GM12878 (cell line): ENCODE measurements at regions not wholly inside any gene's neighbourhood (a gene's known extent, or its start where the extent isn't known, plus 50 kb on each side); places are given as distances from the start of the nearest gene placed in this dataset.
A peak's percentile ranks its signal among the peaks of the same experiment; 100 is the strongest.

Source experiments
- ATAC-seq: fragments of 200-7000 bp; cut with Tn5 transposase; 3 replicates; pipeline ENCODE4 v1.9.1; 2020; ENCODE audit warnings: mild to moderate bottlenecking, moderate library complexity
- BruUV-seq: library from RNA; stranded (reverse); fragments of 400-500 nt; replicated peaks from 2 replicates; lab custom pipeline; 2021; lab: Mats Ljungman, UMichigan
- CTCF ChIA-PET: fragments of 300-600 bp; sonication (Branson Sonifier 250); formaldehyde crosslinking; extraction: SDS; loops from one replicate; lab custom pipeline; 2021; ENCODE audit warnings: inconsistent platforms; lab: Yijun Ruan, JAX
- POLR2A ChIA-PET: fragments of 350-600 bp; formaldehyde crosslinking; extraction: SDS; loops from one replicate; lab custom pipeline; 2021; ENCODE audit warnings: inconsistent platforms; lab: Charles Lee
- RAD21 ChIA-PET: fragments of 300-600 bp; sonication (Branson Sonifier 250); formaldehyde crosslinking; loops from one replicate; lab custom pipeline; 2023; ENCODE audit warnings: antibody characterized with exemption; ENCODE audit not compliant: unreplicated experiment; lab: Charles Lee
- SMC1A ChIA-PET: fragments of 300-600 bp; sonication (Branson Sonifier 250); formaldehyde crosslinking; loops from one replicate; lab custom pipeline; 2023; ENCODE audit not compliant: unreplicated experiment, uncharacterized antibody; lab: Charles Lee
- DNase-seq: peaks from one replicate; pipeline ENCODE4 v3.0.0-alpha.2; 2011; ENCODE audit warnings: low read depth, low spot score
- FAIRE-seq: peaks from 3 replicates; lab custom pipeline; 2011; peaks lifted over from hg19 to GRCh38; lab: Jason Lieb, UNC
- H2AFZ ChIP-seq: 2 replicates; pipeline ENCODE4 v1.6.0; 2011; ENCODE audit warnings: low read depth, low read length, control low read depth; ENCODE audit not compliant: control insufficient read depth
- H3K27ac ChIP-seq: 2 replicates; pipeline ENCODE4 v1.5.1; 2011; ENCODE audit warnings: control low read depth; ENCODE audit not compliant: control insufficient read depth, insufficient read depth
- H3K27me3 ChIP-seq, 2 experiments: replicated peaks in 1 of 2; 2 replicates each; pipeline versions ENCODE4 v1.6.0 to v1.6.1; 2011; ENCODE audit warnings: low read length in 1 of 2; ENCODE audit not compliant: control insufficient read depth in 2 of 2, insufficient read depth in 2 of 2
- H3K36me3 ChIP-seq, 2 experiments: 2 replicates each; pipeline ENCODE4 v1.5.1; 2011; ENCODE audit warnings: low read length in 1 of 2; ENCODE audit not compliant: control insufficient read depth in 2 of 2, insufficient read depth in 2 of 2
- H3K4me1 ChIP-seq: 2 replicates; pipeline ENCODE4 v1.6.1; 2011; ENCODE audit warnings: mild to moderate bottlenecking, low read length, moderate library complexity, mixed read lengths; ENCODE audit not compliant: control insufficient read depth, insufficient read depth
- H3K4me2 ChIP-seq: 2 replicates; pipeline ENCODE4 v1.6.0; 2011; ENCODE audit warnings: control low read depth; ENCODE audit not compliant: control insufficient read depth, insufficient read depth
- H3K4me3 ChIP-seq: fragments of 200-600 bp; sonication (generic); 2 replicates; pipeline ENCODE4 v1.5.1; 2016
- H3K79me2 ChIP-seq: 2 replicates; pipeline ENCODE4 v1.6.0; 2011; ENCODE audit warnings: low read length; ENCODE audit not compliant: control insufficient read depth, insufficient read depth
- H3K9ac ChIP-seq: 2 replicates; pipeline ENCODE4 v1.8.0; 2011; ENCODE audit warnings: low read length, control low read depth, mixed read lengths; ENCODE audit not compliant: control insufficient read depth, insufficient read depth
- H3K9me3 ChIP-seq: replicated peaks from 3 replicates; pipeline ENCODE4 v1.5.1; 2011; ENCODE audit warnings: mild to moderate bottlenecking, low read length; ENCODE audit not compliant: control insufficient read depth, insufficient read depth
- H4K20me1 ChIP-seq: 2 replicates; pipeline ENCODE4 v1.6.0; 2011; ENCODE audit not compliant: control insufficient read depth, insufficient read depth
- ATF7 ChIP-seq: fragments of 450-650 bp; IDR thresholded peaks from 2 replicates; pipeline ENCODE4 v1.6.1; 2016; ENCODE audit warnings: low read depth, mild to moderate bottlenecking
- BACH1 ChIP-seq: fragments of 450-650 bp; IDR thresholded peaks from 2 replicates; pipeline ENCODE4 v1.6.1; 2017; ENCODE audit warnings: mild to moderate bottlenecking, borderline replicate concordance
- BHLHE40 ChIP-seq, 2 experiments: fragments of 450-650 bp in 1 of 2; IDR thresholded peaks; 2 replicates each; pipeline ENCODE4 v1.6.1; 2011 to 2017; ENCODE audit warnings: low read depth in 2 of 2, borderline replicate concordance in 1 of 2, improper control_type of control experiment in 1 of 2, low read length in 1 of 2, mild to moderate bottlenecking in 1 of 2
- PAX8 ChIP-seq: fragments of 450-650 bp; IDR thresholded peaks from 2 replicates; pipeline ENCODE4 v1.6.1; 2017; ENCODE audit warnings: mild to moderate bottlenecking, moderate library complexity
- REST ChIP-seq: IDR thresholded peaks from 2 replicates; pipeline ENCODE4 v1.6.1; 2012; ENCODE audit warnings: mild to moderate bottlenecking, low read depth, low read length
- SMC3 ChIP-seq: IDR thresholded peaks from 2 replicates; pipeline ENCODE4 v1.6.1; 2011; ENCODE audit warnings: low read length, improper control_type of control experiment, borderline replicate concordance
- TCF7 ChIP-seq: IDR thresholded peaks from 2 replicates; pipeline ENCODE4 v1.6.1; 2014; ENCODE audit warnings: antibody characterized with exemption, borderline replicate concordance
- ZBTB4 ChIP-seq: fragments of 450-650 bp; formaldehyde crosslinking; IDR thresholded peaks from 2 replicates; pipeline ENCODE4 v1.4.0; 2022; ENCODE audit warnings: mild to moderate bottlenecking, moderate library complexity
- WGBS: methylation state at CpG from one replicate; pipeline ENCODE4 v1.1.6; 2016; ENCODE audit warnings: low lambda C conversion rate; ENCODE audit not compliant: insufficient replicate concordance, insufficient coverage; ENCODE audit errors: missing lambda C conversion rate; 5-methylcytosine and 5-hydroxymethylcytosine counted together
- in situ Hi-C: fragments of 300-500 bp; cut with MboI; formaldehyde crosslinking; loops from 9 replicates; pipeline ENCODE4 v1.14.3; 2018; ENCODE audit warnings: mixed read lengths
- intact Hi-C: fragments of 100-400 bp; cut with micrococcal nuclease; formaldehyde crosslinking; loops from one replicate; pipeline ENCODE4 v1.14.2; 2022; ENCODE audit not compliant: unreplicated experiment

GRCh38 chr5:30676223-30676840 is 517.2 kb upstream of the CDH6 start (continued):
- no peak for TF ChIP-seq REST
- no peak for TF ChIP-seq ZBTB4 (CRISPR knock-in tag)
- no peak for TF ChIP-seq TCF7

GRCh38 chr5:30667293-30667692 is 526.2 kb upstream of the CDH6 start:
- Histone ChIP-seq H3K9ac (no peak overlapping the region), H3K79me2 (no peaks in the 10 kb centered on the region), H3K27me3 (no peaks in the 10 kb centered on the region), H3K4me1 (no peaks in the 10 kb centered on the region), H2AFZ (no peak overlapping the region), H3K4me2 (no peak overlapping the region), H3K27ac (no peak overlapping the region), H3K4me3 (no peak overlapping the region), H3K9me3 (no peaks in the 10 kb centered on the region)
- RAD21 ChIA-PET, result no interaction called here
- CTCF ChIA-PET, result no interaction called here
- intact Hi-C loops (no loop called here), in situ Hi-C loops (no loop called here)
- 0% methylated on average over 1 of the region's 1 CpG for WGBS
- POLR2A ChIA-PET, result no interaction called here
- FAIRE-seq, result no peak
- ATAC-seq, result no peak
- DNase-seq, result no peak
- no peak for TF ChIP-seq BHLHE40 (IDR thresholded peaks at IDR 0.05; ENCODE audit: borderline replicate concordance in 1 of 2, low read depth in 2 of 2, low read length in 1 of 2)
- no peak for TF ChIP-seq SMC3
- TF ChIP-seq PAX8, result no peak
- TF ChIP-seq BACH1, result no peak
- peak; percentile 26; the same call in 1 of the 2 replicates for TF ChIP-seq ATF7
- TF ChIP-seq, all 136 proteins: peak for 1
- H4K20me1 ChIP-seq, result no peaks in the 10 kb centered on the region
- BruUV-seq, result no TSS peak
- SMC1A ChIA-PET, result interaction anchor here (1.0 kb wide), 1 partner anchor 15 kb away, joined by 3 read pairs; no protein-coding TSS in a partner anchor
- no peaks in the 10 kb centered on the region for H3K36me3 ChIP-seq
